ENCODE measurements at regions not wholly inside any gene's neighbourhood (a gene's known extent, or its start where the extent isn't known, plus 50 kb on each side); places are given as distances from the start of the nearest gene placed in this dataset.
"Not testable (repeated sequence)": the region's sequence is repeated elsewhere in the genome, so short reads cannot be mapped to it uniquely, and the experiment has no call there.

DNA sequence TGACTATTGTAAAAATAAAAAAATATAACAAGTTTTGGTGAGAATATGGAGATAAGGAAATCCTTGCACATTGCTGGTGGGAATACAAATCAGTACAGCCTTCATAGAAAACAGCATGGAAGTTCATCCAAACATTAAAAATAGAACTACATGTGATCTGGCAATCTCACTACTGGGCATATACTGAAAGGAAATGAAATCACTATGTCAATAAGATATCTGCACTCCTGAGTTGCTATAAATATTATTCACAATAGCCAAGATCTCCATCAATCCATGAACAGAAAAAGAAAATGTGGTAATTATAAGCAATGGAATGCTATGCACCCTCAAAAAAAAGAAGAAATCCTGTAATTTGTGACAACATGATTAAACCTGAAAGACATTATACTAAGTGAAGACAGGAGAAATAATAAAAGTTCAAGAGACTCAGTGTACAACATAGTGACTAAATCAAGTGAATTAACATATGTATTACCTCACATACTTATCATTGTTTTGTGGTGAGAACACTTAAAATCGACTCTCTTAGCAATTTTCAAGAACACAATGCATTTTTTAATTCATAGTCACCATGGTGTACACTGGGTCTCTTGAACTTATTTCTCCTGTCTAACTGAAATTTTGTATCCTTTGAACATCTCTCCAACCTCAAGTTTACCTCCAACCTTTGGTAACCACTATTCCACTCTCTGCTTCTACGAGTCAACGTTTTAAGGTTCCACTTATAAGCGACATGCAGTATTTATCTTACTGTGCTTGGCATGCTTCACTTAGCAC, 1703.7 kb upstream of the AGA start:
- DNase-seq (ENCODE audit: low read depth in 4 of 4, low spot score in 3 of 4): no peak

DNA sequence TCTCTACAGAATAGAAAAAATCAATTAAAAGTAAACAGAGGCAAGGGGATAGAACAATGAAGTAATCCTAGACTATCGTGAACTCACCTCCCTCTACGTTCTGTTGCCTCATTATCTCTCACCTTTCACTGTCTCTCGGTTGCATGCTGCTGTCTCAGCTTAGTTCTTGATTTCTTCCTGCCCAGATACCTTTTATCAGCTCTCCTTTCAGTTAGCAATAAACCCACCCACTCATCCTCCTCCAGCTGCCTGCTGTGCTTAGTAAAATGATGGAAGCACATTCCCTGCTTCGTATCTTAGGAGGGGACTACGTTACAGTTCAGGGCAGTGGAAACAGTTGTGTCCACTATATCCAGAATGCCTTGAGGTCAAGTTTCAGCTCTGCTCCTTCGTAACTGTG, 1709.5 kb upstream of the AGA start:
- no peak for DNase-seq (ENCODE audit: low read depth in 4 of 4, low spot score in 3 of 4)

DNA sequence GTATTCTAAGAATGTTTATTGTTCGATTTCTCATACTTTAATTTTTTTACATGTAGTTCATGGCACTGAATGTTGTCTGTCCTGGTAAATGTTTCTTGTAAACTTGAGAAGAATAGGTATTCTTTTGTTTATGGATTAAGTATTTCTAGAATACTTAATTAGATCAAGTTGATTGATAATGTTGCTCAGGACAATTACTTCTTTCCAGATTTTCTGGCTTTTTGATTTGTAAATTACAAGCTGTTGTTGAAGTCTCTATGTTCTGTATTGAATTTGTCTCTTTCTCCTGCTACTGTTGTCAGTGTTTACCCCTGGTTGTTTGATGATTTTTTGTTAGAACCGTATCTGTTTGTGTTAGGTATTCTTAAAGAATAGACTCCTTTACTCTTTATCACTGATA, 1720.9 kb upstream of the AGA start:
- no peak for DNase-seq (ENCODE audit: low read depth in 4 of 4, low spot score in 3 of 4)

DNA sequence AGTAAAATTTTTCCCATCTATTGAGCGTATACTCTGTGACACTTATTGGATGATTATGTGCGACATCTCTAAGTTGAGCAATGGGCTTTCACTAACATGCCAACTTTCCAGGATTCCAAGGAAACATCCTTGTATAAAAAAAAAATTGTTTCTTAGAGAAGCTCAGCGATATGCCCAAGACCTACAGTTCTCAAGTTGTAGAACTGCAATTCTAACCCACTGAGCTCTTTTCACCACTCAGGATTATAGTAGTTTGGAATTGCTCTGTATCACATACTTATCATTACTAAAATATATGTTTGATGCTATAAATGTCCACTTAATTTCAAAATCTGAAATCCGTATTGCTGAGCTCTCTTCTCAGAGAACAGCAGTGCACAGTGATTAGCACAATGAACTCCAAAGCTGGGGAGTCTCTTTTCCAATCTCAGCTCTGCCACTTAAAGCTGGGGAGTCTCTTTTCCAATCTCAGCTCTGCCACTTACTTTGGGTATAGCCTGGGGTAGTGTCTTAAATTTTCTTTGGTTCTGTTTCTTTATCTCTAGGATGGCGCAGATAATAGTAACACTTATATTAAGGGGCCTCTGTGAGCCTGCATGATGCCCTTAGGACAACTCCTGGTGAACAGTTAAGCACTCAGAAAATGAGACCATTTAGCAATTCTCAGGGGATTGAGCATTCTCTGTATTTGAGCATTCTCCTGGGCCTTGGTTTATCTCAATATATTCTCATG, 1722.2 kb upstream of the AGA start:
- DNase-seq (ENCODE audit: low read depth in 4 of 4, low spot score in 3 of 4): no peak

DNA sequence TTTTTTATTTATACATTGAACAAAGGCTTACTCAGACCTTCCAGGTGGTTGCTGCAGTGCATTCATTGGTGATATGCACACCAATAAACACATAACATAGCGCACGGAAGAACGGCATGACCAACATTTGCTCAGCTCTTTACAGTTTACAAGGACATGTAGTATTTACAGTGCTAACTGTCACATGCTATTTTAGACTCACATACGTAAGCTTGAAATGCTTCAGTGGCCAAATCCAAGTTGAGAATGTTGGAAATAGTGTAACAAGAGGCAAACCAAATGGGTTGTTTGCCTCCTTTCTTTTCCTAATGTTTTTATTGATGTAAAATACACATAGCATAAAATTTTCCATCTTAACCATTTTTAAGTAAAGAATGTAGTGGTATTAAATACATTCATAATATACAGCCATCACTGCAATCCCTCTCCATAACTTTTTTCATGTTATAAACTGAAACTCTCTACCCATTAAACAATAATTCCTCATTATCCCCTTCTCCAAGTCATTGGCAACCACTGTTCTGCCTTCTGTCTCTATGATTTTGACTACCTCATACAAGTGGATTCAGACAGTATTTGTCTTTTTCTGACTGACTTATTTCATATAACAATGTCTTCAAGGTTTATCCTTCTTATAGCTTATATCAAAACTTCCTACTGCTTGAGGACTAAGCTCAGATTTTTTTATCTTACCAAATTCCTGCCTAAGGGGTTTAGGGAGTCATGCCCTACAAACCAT, 1722.9 kb upstream of the AGA start:
- no peak for DNase-seq (ENCODE audit: low read depth in 4 of 4, low spot score in 3 of 4)

DNA sequence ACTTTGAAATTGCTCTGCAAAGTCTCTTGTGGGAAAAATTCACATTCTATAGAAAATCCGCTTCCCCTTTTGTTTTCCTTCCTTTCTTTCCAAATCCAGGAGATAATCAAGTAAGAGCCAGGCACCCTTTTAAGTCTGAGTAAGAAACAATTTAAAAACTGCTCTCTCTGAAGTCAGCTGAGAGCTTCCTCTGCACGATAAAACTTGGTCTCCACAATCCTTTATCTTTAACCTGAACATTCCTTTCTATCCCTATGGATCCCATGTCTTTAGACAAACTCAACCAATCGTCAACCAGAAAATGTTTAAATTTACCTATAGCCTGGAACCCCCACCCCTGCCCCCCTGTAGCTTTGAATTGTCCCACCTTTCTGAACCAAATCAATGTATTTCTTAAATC, 1723.6 kb upstream of the AGA start:
- no peak for DNase-seq (ENCODE audit: low read depth in 4 of 4, low spot score in 3 of 4)

DNA sequence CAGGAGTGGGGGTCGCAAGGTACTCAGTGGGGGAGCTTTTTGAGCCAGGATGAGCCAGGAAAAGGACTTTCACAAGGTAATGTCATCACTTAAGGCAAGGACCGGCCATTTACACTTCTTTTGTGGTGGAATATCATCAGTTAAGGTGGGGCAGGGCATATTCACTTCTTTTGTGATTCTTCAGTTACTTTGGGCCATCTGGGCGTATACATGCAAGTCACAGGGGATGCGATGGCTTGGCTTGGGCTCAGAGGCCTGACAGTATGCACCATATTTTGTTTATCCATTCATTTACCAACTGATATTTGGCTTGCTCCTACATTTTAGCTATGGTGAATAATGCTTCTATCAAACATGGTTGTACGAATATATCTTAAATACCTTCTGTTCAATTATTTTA, 1728.1 kb upstream of the AGA start:
- DNase-seq (ENCODE audit: low read depth in 4 of 4, low spot score in 3 of 4): not testable (repeated sequence)

DNA sequence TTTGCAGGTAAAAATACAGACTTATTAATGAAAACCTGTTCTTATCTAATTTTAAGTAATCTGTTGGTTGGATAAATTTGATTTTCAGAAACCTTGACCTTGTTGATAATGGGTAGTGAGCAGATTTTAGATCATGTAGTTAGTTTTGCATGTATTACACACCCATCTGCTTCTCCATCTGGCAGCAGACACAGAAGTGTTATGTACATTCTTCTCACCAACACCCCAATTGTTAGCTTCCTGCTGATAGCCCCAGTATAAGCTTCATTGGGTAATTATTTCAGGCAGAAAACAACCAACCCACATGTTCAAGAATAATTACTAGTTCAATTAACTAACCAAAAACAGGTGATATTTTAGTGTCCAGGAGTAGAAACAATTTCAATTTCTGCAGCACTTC, 1740.5 kb upstream of the AGA start:
- no peak for DNase-seq (ENCODE audit: low read depth in 4 of 4, low spot score in 3 of 4)

DNA sequence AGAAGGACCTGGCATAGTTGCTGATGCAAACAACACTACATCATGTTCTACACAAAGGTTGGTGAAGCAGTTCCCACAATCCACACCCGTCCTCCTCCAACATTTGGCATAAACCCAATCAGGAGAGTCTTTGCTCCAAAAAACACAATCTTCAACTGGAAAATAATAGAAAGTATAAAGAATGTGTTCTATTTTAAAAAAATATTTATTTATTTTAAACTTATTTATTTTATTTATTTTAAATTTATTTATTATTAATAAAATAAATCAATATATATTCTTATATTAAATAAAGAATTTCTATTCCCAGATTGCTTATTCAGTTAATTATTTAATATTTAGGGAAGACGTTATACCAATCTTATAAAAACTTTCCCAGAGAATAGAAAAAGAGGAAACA, 1753.7 kb upstream of the AGA start:
- DNase-seq (ENCODE audit: low read depth in 4 of 4, low spot score in 3 of 4): no peak

DNA sequence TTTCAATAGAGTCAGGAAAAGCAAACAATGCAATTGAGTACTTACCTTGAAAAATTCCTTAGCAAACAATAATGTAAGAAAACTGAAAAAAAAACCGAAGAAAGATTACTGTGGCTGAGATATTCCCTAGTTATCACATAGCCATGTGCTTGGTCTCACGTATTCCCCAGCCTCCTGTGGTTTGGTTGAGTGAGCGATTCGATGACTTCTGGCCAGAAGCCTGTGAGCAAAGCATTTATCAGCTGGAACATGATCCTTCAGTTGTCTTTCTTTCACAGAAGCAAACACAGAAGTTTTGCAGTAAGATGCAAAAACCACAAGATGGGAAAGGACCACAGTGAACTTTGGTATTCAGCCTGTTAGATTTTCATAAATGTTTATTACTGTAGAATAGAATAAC, 1754.3 kb upstream of the AGA start:
- no peak for DNase-seq (ENCODE audit: low read depth in 4 of 4, low spot score in 3 of 4)

DNA sequence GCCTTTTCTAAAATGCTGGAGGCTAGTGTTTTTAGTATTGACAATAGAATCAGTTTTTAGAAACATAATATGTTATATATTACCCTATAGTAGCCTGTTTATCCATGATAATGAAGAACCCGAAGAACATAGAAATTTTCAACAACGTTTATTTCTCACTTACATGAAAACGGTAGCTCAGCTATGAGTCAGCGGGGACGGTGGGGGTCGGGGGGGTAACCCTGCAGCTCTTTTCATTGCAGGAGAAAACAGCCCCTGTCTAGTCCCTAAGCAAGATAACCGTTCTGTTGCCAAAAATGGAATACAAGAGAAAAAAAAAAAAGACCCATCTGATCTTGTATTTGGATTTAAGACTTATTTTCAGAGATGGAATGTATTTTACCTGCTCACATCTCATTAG, 1758.4 kb upstream of the AGA start:
- no peak for DNase-seq (ENCODE audit: low read depth in 4 of 4, low spot score in 3 of 4)

DNA sequence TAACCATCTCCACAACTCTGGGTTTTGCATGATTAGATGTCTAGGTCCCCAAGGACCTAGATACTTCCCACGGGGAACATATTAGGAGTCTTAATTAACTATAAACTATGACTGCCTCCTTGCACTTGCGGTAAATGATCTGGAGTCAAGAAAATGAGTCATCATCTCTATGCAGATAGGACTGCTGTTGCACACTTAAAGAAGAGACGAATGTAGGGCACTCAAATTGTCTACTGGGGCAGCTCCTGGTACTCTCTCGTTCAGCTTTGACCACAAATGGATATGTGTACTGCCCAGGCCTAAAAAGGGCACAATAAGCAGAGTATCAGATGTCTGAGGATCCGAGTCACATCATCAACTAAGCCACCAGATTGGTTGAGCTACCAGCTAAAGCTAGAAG, 1783.4 kb upstream of the AGA start:
- no peak for DNase-seq (ENCODE audit: low read depth in 4 of 4, low spot score in 3 of 4)

DNA sequence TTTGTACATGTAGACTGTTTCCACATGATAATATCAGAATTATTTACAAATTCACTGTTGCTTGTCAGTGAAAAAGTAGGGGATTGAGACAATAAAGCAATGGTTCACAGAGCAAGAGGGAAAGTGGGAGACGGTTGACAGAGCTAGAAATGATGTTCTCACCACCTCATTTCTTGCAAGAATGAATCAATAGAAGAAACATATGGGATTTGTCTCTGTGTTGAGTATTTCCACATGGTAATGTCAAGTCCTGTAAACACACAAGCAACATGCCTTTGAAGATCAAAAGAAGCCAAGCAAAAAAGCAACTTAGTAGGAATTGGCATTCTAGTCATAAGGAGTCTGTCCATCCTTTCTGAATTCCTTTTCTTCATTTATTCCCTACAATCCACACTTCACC, 1806.6 kb upstream of the AGA start:
- no peak for DNase-seq (ENCODE audit: low read depth in 4 of 4, low spot score in 3 of 4)

DNA sequence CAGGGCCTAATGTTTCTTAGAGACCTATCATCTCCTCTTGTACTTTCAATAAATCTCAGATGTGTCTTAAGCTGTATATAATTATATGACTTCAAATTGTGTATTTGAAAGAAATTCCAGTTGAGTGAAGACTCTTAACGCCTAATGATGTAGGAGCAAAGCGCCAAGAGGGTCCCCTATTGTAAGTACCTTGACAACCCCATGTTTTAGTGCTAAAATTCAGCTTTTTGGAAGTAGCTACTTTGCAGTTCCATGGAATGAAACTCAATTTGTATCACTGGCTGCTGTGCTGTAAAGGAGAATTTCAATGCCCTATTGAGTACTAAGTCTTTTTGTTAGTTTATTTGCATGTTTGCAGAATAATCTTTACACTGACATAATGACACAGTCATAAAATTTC, 1826.6 kb upstream of the AGA start:
- DNase-seq (ENCODE audit: low read depth in 4 of 4, low spot score in 3 of 4): no peak

DNA sequence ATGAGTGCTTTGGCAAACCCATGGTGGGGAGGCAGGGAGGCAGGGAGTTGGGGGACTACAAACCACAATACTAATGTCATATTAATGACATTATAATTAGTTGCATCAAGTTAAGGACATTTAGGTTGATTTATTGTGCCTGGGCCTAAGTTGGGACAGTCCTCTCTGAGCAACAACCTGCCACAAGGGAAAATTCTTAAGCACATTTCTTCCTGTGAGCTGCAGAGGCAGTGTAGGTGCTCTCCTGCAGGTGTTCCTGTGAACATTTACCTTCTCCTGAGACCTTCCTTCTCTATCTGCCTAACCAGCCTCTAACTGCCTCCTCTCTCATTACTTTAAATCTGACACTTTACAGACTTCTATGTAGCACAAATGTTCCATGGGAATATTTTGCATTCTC, 1830.0 kb upstream of the AGA start:
- DNase-seq (ENCODE audit: low read depth in 4 of 4, low spot score in 3 of 4): no peak

DNA sequence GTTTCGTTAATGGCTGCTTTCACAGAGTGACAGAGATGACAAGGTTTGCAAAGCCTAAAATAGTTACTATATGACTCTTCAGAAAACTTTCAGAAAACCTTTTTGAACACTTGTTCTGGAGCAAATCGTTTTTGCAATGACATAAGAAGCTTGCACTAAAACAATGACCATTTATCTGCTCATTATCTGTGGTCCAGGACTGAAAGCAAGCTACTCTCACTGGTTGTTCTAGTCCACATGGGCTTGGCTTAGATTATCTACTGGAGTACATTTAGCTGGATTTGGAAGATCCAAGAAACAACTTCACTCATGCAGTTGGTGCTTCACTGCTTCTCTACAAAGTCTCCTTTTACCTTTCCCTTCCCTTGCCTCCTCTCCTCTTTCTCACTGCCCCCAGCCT, 1836.4 kb upstream of the AGA start:
- no peak for DNase-seq (ENCODE audit: low read depth in 4 of 4, low spot score in 3 of 4)

DNA sequence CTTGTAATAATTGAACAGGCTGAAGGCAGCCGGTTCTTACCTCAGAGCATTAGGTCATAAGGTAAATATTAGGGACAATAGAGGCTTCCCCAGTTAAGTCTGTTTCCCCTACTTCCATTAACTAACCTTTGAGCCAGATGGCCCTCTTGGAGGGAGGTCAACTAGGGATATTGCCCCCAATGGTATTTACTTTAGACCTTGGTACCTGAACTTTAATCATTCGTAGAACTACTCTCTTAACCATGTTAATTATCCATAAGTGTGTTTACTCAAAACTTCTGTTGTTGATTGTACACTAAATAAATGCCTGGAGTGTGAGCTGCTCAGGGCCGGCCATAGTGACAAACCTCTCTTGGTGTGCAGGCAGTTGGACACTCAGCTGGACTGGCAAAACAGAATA, 1843.5 kb upstream of the AGA start:
- DNase-seq (ENCODE audit: low read depth in 4 of 4, low spot score in 3 of 4): no peak

DNA sequence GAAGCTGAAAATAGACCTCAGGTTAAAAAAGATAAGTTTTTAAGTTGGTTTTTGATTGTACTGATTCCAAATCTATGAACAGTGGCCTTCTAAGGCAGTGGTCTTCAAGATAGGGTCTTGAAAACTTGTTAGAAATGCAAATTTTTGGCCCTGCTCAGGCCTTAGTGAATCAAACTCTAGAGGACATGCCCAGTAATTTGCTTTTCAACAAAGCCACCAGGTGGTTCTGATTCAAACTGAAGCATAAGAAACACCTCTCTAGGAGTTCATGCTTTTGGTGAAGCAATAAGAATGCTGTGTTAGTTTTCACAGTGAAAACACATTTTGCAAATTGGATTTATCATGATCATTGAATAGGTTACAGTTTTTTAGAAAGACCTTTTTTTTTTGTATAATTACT, 1849.4 kb upstream of the AGA start:
- DNase-seq (ENCODE audit: low read depth in 4 of 4, low spot score in 3 of 4): no peak

DNA sequence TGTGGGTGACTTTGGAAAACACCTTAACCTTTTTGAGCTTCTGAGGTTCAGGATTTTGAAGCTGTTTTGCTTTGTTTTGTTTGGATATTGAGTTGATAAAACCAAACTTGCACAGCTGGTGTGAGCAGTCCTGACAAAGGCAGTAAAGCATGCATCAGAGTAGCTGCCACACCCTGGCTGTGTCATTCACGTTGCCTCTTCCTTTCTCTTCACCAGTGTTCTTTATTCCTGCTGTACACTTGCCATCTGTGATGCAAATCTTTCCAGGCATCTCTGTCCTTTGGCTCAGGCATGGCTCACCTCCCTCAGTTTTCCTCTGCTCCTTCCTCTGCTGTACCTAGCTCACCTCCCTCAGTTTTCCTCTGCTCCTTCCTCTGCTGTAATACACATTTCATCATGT, 1850.2 kb upstream of the AGA start:
- DNase-seq (ENCODE audit: low read depth in 4 of 4, low spot score in 3 of 4): no peak

DNA sequence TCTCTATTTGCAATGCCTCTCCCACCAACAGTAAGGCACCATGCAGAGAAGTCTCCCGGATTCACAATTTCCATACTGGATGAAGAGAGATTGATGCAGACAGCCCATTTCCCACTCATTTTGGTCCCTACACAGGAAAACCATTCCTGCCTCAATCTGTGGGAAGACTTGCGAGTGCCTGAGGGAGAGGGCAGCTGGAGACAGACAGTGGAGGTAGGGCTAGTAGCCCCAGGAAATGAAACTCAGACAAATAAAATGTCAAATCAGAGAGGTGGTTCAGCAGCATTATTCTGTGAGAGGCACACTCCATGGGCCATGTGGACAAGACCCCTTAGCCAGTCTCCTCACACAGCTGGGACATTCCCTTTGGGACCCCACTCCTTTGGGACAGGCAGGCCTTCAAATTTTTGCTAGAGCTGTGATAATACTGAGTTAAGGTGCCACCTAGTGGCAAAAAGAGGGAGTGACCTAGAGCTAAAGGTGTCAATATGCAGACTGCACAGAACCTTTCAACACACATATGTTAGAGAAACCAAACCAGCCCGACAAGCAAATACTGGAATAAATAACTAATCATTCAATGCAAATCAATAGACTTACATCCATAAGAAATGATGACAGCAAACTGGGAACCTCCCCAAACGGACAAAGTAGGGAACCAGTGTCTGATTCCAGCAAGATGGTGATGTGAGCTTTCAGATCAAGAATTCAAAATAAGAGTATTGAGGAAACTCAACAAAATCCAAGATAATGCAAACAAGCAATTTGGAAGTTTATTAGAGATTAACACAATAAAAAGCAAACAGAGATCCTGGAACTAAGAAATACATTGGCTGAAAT, 1865.3 kb upstream of the AGA start:
- no peak for DNase-seq (ENCODE audit: low read depth in 4 of 4, low spot score in 3 of 4)

DNA sequence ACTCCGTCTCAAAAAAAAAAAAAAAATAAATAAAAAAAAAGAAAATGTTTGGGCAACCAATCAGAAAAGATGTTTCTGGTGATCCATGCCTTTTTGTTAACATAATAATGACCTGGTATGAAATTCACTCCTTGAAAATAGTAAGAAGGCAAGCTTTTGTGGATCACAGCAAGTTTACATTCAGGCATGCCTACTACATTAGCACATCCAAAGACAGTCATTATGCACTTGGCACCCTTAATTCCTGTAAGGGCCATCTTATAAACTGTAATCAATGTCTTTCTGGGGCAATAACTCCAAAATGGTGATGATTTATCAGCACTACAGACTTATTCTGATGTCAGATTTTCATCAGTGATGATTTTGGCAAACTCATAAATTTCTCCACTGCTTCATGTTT, 1871.6 kb upstream of the AGA start:
- no peak for DNase-seq (ENCODE audit: low read depth in 4 of 4, low spot score in 3 of 4)
